GM12892 (cell line): ENCODE measurements at regions not wholly inside any gene's neighbourhood (a gene's known extent, or its start where the extent isn't known, plus 50 kb on each side); places are given as distances from the start of the nearest gene placed in this dataset.

ENCODE experiments used
- DNase-seq: peaks from one replicate; pipeline ENCODE4 v3.0.0; 2011; ENCODE audit not compliant: insufficient read length
- FAIRE-seq: peaks from 2 replicates; lab custom pipeline; 2011; peaks lifted over from hg19 to GRCh38; lab: Jason Lieb, UNC
- POLR2A ChIP-seq: IDR thresholded peaks from 2 replicates; pipeline ENCODE4 v1.6.1; 2011; ENCODE audit warnings: low read depth, low read length, control low read depth
- POLR2AphosphoS5 ChIP-seq: IDR thresholded peaks from 2 replicates; pipeline ENCODE4 v1.6.1; 2011; ENCODE audit warnings: low read depth, low read length, control low read depth
- TAF1 ChIP-seq: IDR thresholded peaks from 2 replicates; pipeline ENCODE4 v1.6.1; 2011; ENCODE audit warnings: low read depth, mild to moderate bottlenecking, control low read depth, low read length, borderline replicate concordance

DNA sequence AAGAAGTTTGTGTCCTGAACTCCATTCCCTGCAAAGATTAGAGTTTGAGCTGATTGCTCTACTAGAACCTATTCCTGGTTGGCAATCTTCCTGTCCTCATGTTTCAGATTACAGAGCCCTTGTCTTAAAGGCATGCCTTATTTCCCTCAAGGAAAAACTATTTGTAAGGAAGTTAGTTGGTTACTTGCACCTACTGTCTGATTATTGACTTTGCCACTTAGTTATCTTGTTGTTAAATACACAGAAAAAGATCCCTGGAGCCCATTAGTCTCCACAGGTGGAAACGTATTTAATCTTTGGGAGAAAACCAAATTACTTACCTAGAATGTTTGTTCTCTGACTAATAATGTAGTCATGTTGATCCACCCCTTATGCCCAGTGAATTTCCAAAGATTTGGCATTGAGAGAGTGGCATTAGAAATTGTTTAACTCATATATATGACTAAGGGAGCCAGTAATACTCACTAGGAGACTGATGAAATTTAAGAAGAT, 132.3 kb upstream of the ELL2 start:
- no peak for FAIRE-seq
- TF ChIP-seq POLR2AphosphoS5 (no peak), POLR2A (no peak), TAF1 (no peak)
- DNase-seq, result no peak

DNA sequence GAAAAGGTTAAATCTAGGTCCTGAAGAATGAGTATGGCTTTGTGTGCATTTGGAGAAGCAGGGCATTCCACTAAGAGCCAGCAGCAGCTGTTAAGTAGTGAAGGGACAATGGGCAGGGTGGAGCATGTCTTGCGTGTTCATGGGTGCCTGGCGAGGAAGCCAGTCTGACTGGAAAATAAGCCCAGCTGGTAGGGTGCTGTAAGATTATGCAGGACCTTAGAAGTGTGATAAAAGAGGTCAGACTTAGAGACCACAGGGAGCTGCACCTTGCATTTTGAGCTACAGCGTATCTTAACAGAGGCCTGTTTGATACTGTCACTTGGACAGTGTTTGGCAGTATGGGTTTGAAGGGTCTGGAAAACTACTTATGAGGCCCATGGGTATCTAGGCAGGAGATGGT, 131.7 kb upstream of the ELL2 start:
- no peak for FAIRE-seq
- no peak for DNase-seq
- TF ChIP-seq TAF1 (no peak), POLR2AphosphoS5 (no peak), POLR2A (no peak)

DNA sequence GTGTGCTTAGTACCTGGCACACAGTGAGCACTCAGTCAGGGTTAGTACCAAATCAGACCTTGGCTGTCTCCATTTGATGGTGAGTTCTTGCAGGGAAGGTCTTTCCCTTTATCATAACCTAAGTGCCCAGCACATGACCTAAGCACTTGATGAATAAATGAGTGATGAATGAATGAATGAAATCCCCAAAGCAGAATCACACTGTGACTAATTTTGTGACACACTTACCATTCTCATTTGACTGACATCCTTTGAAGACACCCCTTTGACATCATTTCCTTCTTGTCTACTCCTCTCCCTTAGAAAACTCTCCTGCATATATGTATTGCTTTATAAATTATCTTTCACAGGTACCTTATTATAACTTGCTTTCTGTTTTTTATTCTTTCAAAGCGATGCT, 130.2 kb upstream of the ELL2 start:
- FAIRE-seq (no peak), DNase-seq (no peak)
- TF ChIP-seq POLR2A, result no peak
- no peak for TF ChIP-seq POLR2AphosphoS5
- TF ChIP-seq TAF1, result no peak

DNA sequence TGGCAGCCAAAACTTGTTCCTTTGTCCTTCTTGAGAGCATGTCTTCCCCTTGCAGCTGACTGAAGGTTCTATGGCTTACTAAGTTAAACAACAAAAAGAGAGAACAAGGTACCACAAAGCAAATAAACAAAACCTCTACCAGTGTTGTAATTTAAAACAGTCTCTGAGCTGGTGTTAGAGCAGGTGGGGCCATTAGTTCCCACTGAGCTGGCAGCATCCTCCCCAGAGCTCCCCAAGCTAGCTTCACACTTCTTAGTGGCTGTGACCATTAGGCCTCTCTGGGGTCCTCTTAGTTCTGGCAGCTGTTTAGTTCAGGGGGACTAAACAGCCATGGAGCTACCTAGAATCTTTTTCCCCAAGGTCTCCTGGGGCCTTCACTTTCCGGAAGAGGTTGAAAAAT, 128.6 kb upstream of the ELL2 start:
- no peak for FAIRE-seq
- TF ChIP-seq TAF1, result no peak
- no peak for DNase-seq

DNA sequence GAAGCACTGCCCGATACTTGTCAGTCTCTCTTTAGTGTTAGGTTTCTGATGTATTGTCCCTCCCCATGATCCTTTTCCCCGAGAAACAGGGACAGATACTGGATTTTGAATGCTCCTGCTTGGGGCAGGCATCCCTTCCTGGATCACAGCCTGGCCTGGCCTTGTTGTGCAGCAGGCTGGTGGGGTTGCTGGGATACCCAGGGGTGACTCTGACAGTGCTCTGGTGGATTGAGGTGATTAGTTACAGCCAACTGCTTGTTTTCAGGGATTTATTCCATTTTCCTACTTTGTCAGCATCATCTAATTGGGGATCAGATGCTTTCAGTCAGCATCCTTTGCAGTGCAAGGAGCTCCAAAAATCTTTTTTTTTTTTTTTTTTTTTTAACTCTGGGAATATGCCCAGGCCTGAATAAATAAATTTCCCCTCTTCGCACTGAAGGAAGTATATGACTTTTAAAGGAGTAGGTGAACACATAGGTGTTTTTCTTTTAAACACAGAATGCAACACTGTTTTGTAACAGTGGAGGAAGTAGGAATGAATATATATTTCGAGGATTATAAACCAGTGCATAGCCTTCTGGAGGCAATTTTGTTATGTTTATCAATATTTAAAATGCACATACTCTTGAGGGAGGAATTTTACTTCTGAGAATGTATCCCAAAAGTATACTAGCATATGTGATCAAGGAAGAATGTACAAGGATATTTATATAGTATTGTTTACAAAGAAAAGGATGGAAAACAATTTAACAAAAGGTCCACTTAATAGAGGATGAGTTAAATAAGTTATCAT, 127.3 kb upstream of the ELL2 start:
- FAIRE-seq (no peak), DNase-seq (no peak)
- TF ChIP-seq POLR2A (no peak), POLR2AphosphoS5 (no peak), TAF1 (no peak)

DNA sequence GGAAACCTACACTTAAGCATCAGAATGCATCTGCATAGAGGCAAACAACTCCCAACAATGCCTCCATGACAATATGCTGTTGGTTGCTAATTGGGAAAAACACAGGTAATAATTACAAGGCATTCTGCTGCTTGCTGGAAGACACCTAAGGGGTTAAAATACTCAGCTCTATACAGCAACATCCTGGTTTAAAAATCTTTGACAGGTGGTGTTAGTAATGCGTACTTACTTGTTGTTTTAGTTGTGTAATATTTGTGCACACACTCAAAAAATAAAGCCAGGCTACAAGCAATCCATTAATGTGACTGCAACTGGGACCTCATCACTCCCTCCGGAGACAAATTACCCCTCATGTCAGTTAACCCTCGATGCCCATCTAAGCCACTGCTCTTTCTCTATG, 126.3 kb upstream of the ELL2 start:
- FAIRE-seq, result no peak
- TF ChIP-seq POLR2AphosphoS5, result no peak
- TF ChIP-seq TAF1, result no peak
- no peak for TF ChIP-seq POLR2A
- DNase-seq, result no peak

DNA sequence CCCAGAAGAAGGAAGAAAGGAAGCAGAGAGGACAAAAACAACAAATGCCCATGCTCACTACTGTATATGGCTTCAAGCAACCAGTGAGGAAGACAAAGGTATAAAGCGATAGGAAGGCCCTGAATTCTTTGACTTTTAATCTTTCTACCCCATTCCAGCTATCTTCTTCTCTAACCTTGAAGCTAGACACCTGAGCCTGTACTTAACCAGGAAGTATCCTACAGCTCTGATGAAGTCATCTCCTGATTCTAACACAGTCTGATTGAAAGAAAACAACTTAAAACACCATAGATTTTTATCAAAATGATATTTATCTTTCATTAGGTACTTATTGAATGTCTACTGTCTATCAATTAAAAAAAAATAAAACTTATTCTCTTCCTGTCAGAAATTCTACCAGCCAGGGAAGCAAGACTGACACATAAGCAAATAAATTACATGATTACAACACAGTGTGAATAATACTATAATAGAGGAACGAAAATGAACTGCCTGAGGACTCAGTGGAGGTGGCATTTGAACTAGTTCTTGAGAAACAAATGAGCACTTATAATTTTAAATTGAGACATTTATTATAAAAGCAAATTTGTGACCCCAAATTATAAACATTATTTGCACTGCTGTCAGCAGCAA, 123.3 kb upstream of the ELL2 start:
- no peak for DNase-seq
- FAIRE-seq, result no peak
- no peak for TF ChIP-seq POLR2A
- TF ChIP-seq TAF1, result no peak
- no peak for TF ChIP-seq POLR2AphosphoS5

DNA sequence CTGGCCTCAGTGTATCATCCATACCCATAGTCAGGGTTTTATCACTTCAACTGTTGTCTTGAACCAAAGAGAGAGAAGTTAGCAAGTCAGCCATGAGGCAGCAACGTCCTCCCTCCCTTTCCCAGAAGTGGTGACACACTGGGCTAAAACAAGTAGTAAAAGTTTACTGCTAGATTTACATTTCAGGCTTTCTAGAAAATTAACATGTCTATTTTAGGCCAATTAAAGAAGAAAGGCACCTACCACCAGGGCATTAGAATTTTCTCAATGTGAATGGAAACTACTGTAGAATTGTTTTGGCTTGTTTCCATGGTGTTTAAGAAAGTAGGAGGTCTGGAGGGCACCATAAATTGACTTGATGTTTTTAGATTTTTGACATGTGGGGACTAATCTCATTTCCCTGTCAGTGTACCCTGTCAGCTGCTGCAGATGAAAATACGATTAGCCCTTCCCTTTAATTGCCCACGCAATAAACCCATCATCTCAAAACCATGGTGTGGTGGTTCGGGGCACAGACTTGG, 121.8 kb upstream of the ELL2 start:
- FAIRE-seq (peak; percentile 17), DNase-seq (no peak)
- TF ChIP-seq POLR2A, result no peak
- TF ChIP-seq TAF1, result no peak
- no peak for TF ChIP-seq POLR2AphosphoS5

DNA sequence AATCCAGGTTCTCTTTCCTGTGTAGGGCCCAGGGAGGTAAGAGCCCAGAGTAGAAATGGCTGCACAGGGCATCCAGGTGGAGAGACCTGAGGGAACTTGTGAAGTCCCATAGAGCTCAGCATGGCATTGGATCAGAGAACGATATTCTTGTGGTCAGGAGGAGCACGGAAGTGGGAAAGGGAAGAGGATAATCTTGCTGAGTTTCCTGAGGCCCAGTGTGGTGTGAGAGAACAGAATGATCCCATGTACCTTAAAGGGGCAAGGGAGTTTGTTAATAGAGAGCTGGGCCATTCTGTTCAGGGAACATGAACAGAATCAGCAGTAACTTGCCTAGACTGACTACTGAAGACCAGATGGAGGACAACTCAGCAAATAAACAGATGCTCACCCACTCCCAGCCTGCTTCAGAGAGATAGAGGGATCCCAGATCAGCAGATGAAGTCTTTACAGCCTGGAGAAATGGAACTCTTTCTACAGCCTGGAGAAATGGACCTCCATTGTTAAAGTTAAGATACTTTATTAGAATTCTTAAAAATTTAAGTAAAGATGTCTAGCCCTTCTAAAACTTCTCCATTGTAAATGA, 119.7 kb upstream of the ELL2 start:
- TF ChIP-seq TAF1 (no peak), POLR2AphosphoS5 (no peak), POLR2A (no peak)
- FAIRE-seq, result peak; percentile 17
- DNase-seq, result no peak

DNA sequence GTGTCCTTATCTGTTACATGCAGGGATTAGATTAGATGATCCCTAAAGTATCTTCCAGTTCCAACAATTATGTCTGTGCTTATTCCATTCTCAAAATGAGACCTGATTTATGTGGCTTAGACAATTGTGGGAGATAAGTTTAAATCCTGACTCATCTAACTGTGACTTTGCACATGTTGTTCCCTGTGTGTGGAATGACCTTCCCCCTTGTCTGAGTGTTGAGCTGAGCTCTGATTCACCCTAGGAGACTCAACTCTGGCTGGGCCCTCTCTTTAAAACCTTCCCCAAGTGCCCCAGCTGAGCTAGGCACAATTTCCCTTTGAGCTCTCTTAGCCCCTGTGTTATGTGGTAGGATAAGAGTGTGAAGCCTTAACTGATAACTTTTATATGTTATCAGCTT, 118.9 kb upstream of the ELL2 start:
- TF ChIP-seq POLR2A, result no peak
- TF ChIP-seq POLR2AphosphoS5, result no peak
- no peak for TF ChIP-seq TAF1
- FAIRE-seq, result no peak
- DNase-seq, result no peak

DNA sequence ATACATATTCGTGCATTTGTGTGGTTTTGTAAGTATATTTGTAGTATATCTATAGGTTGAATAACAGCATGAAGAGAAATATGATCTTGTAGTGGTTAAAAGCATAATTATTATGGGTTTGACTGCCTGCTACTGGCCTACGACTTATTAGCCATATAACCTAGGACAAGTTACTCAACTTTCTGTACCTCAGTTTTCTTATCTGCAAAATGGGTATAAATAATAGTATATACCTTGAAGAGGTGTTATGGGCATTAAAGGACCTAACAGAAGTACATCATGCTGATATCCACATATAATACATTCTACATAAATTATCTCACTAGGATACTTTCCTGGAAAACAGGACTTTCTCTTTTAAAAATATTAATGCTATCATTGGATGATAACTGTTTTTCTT, 118.3 kb upstream of the ELL2 start:
- no peak for FAIRE-seq
- TF ChIP-seq TAF1 (no peak), POLR2A (no peak), POLR2AphosphoS5 (no peak)
- no peak for DNase-seq
